OCI-LY7 (cell line): ENCODE measurements at regions not wholly inside any gene's neighbourhood (a gene's known extent, or its start where the extent isn't known, plus 50 kb on each side); places are given as distances from the start of the nearest gene placed in this dataset.
A peak's percentile ranks its signal among the peaks of the same experiment; 100 is the strongest.

Source experiments
- BruUV-seq: library from RNA; stranded (reverse); fragments of 400-500 nt; replicated peaks from 2 replicates; lab custom pipeline; 2021; lab: Mats Ljungman, UMichigan
- CTCF ChIA-PET: fragments of 300-600 bp; sonication (Branson Sonifier 250); formaldehyde crosslinking; loops from one replicate; lab custom pipeline; 2022; ENCODE audit warnings: antibody characterized with exemption; ENCODE audit not compliant: unreplicated experiment; lab: Charles Lee
- POLR2A ChIA-PET: fragments of 300-600 bp; sonication (Branson Sonifier 250); formaldehyde crosslinking; loops from one replicate; lab custom pipeline; 2022; ENCODE audit warnings: antibody characterized with exemption; lab: Charles Lee
- DNase-seq: peaks from one replicate; pipeline ENCODE4 v3.0.0-alpha.2; 2015; ENCODE audit warnings: low spot score
- H2AFZ ChIP-seq: fragments of 200-600 bp; sonication (generic), shearing (Covaris generic); 2 replicates; pipeline ENCODE4 v1.6.1; 2014; ENCODE audit warnings: mild to moderate bottlenecking, antibody characterized with exemption, low read length, moderate library complexity
- H3K27ac ChIP-seq: fragments of 200-600 bp; sonication (generic); 2 replicates; pipeline ENCODE4 v1.5.1; 2014; ENCODE audit warnings: mixed run types, low read depth, mild to moderate bottlenecking, moderate library complexity, low read length, inconsistent platforms; ENCODE audit not compliant: poor library complexity, severe bottlenecking
- H3K36me3 ChIP-seq: fragments of 200-600 bp; sonication (generic); 2 replicates; pipeline ENCODE4 v1.6.1; 2014; ENCODE audit warnings: mild to moderate bottlenecking, antibody characterized with exemption, low read length, moderate library complexity, mixed read lengths; ENCODE audit not compliant: insufficient read depth
- H3K4me1 ChIP-seq: fragments of 200-600 bp; sonication (generic); 2 replicates; pipeline ENCODE4 v1.5.1; 2014; ENCODE audit warnings: mild to moderate bottlenecking, low read length; ENCODE audit not compliant: insufficient read depth, poor library complexity, severe bottlenecking
- H3K4me2 ChIP-seq: fragments of 200-600 bp; sonication (generic); 2 replicates; pipeline ENCODE4 v1.6.1; 2014; ENCODE audit warnings: mild to moderate bottlenecking, low read length
- H3K4me3 ChIP-seq: fragments of 200-600 bp; sonication (generic); 2 replicates; pipeline ENCODE4 v1.5.1; 2014; ENCODE audit warnings: mild to moderate bottlenecking, low read depth, low read length; ENCODE audit not compliant: poor library complexity, severe bottlenecking
- H3K79me2 ChIP-seq: fragments of 200-600 bp; sonication (generic); 2 replicates; pipeline ENCODE4 v1.6.1; 2016; ENCODE audit warnings: low read depth, mild to moderate bottlenecking, low read length, moderate library complexity, mixed read lengths; ENCODE audit not compliant: insufficient read depth
- H3K9me2 ChIP-seq: fragments of 200-600 bp; sonication (generic); 2 replicates; pipeline ENCODE4 v1.6.1; 2016; ENCODE audit warnings: mild to moderate bottlenecking, low read length, mixed read lengths; ENCODE audit not compliant: insufficient read depth
- H3K9me3 ChIP-seq: fragments of 200-600 bp; sonication (generic); 2 replicates; pipeline ENCODE4 v1.6.1; 2014; ENCODE audit warnings: mild to moderate bottlenecking, mixed run types, low read length, mixed read lengths
- H4K20me1 ChIP-seq: fragments of 200-600 bp; sonication (generic); 2 replicates; pipeline ENCODE4 v1.6.1; 2014; ENCODE audit warnings: mild to moderate bottlenecking, antibody characterized with exemption, low read length, moderate library complexity, mixed read lengths; ENCODE audit not compliant: insufficient read depth
- CTCF ChIP-seq: fragments of 200-600 bp; sonication (generic); conservative IDR thresholded peaks from 2 replicates; pipeline ENCODE4 v1.5.1; 2014; ENCODE audit warnings: mild to moderate bottlenecking, antibody characterized with exemption, low read length, moderate library complexity, mixed read lengths
- EZH2phosphoT487 ChIP-seq: fragments of 200-600 bp; sonication (generic); IDR thresholded peaks from 2 replicates; pipeline ENCODE4 v1.6.1; 2018; ENCODE audit warnings: low read depth, borderline replicate concordance, mild to moderate bottlenecking, mixed run types, antibody characterized with exemption, low read length, moderate library complexity, mixed read lengths
- intact Hi-C: fragments of 100-400 bp; cut with micrococcal nuclease; formaldehyde crosslinking; loops from one replicate; pipeline ENCODE4 v1.10.0; 2022; ENCODE audit not compliant: unreplicated experiment

GRCh38 chr1:14310476-14310875 lies 288.0 kb upstream of the KAZN start:
- H3K9me3 ChIP-seq, result peaks cover 28% of the 10 kb centered on the region
- peak overlapping the region; percentile 3; the same call in 1 of the 2 replicates for H2AFZ ChIP-seq
- no peak for DNase-seq
- no peak overlapping the region for H3K4me2 ChIP-seq
- no TSS peak for BruUV-seq
- ChIA-PET POLR2A (no interaction called here), CTCF (no interaction called here)
- H3K36me3 ChIP-seq, result peaks cover 13% of the 10 kb centered on the region; the same call in 1 of the 2 replicates
- no peaks in the 10 kb centered on the region for H4K20me1 ChIP-seq
- no peaks in the 10 kb centered on the region for H3K9me2 ChIP-seq
- no peak for TF ChIP-seq EZH2phosphoT487
- peaks cover 56% of the 10 kb centered on the region for H3K4me1 ChIP-seq
- no peaks in the 10 kb centered on the region for H3K79me2 ChIP-seq
- H3K27ac ChIP-seq, result no peak overlapping the region
- intact Hi-C loops, result no loop called here
- no peak overlapping the region for H3K4me3 ChIP-seq

DNA sequence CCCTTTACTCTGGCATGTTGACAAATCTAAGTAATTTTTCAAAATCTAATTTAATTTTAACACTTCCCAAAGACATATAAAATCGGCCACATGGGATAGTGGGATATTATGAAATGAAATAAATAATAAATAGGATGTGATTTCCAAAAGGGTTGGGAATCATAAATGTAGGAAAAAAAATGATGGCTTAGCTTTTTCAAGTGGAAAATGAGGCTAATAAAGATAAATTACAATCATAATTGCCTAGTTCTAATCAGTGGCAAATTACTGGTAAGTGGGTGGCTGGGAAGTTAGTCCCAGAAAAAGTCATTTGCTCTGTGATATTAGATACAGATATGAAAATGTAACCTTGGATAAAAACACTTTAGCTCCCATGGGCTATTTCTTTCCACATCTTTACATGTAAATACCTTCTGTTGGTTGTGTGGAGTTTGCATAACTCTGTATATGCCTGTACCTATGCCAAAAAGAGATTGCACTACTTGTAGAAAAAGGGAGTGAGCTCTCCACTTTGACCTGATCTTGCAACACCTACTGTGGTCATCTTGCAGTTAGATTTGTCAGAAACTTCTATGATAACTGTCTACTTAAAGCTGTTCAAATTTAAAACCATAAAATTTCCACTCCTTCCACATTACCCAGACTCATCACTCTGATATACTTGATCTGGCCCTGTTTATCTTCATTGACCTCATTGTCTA lies 284.6 kb upstream of the KAZN start:
- H4K20me1 ChIP-seq, result no peaks in the 10 kb centered on the region
- intact Hi-C loops, result no loop called here
- H3K79me2 ChIP-seq, result no peaks in the 10 kb centered on the region

GRCh38 chr1:14318830-14319229 lies 279.7 kb upstream of the KAZN start:
- H3K9me3 ChIP-seq, result peaks cover 46% of the 10 kb centered on the region
- H3K79me2 ChIP-seq, result no peaks in the 10 kb centered on the region
- peaks cover 42% of the 10 kb centered on the region for H3K36me3 ChIP-seq
- DNase-seq, result no peak
- H3K4me2 ChIP-seq, result no peak overlapping the region
- no peaks in the 10 kb centered on the region for H4K20me1 ChIP-seq
- peaks cover 72% of the 10 kb centered on the region for H3K4me1 ChIP-seq
- TF ChIP-seq CTCF (no peak), EZH2phosphoT487 (no peak)
- peak overlapping the region; percentile 38; the same call in 1 of the 2 replicates for H2AFZ ChIP-seq
- BruUV-seq, result no TSS peak
- no peak overlapping the region for H3K4me3 ChIP-seq
- CTCF ChIA-PET, result no interaction called here
- H3K27ac ChIP-seq, result peak overlapping the region; percentile 97
- no peaks in the 10 kb centered on the region for H3K9me2 ChIP-seq
- POLR2A ChIA-PET, result interaction anchor here (0.5 kb wide), 1 partner anchor 319 kb away, joined by 3 read pairs; no protein-coding TSS in a partner anchor
- intact Hi-C loops, result no loop called here

More for the DNA sequence above, 284.6 kb upstream of the KAZN start:
- Histone ChIP-seq H3K9me3 (peaks cover 36% of the 10 kb centered on the region), H3K4me3 (no peak overlapping the region), H3K4me1 (peaks cover 46% of the 10 kb centered on the region), H3K4me2 (no peak overlapping the region), H2AFZ (0 out of 2 replicates have a peak overlapping the region, but pooled peaks have one; percentile 7), H3K36me3 (peaks cover 30% of the 10 kb centered on the region), H3K27ac (no peak overlapping the region), H3K9me2 (no peaks in the 10 kb centered on the region)
- ChIA-PET POLR2A (interaction anchor here (2.3 kb wide), 1 partner anchor 18 kb away, joined by 5 read pairs; no protein-coding TSS in a partner anchor), CTCF (no interaction called here)
- TF ChIP-seq EZH2phosphoT487 (no peak), CTCF (no peak)
- DNase-seq, result no peak
- no TSS peak for BruUV-seq
